Fibroblast of the aortic adventitia (primary cell): ENCODE measurements at regions not wholly inside any gene's neighbourhood (a gene's known extent, or its start where the extent isn't known, plus 50 kb on each side); places are given as distances from the start of the nearest gene placed in this dataset.

Source experiments
- DNase-seq: peaks from one replicate; pipeline ENCODE4 v3.0.0-alpha.2; 2010; ENCODE audit warnings: low read depth
- H3K4me3 ChIP-seq: 2 replicates; pipeline ENCODE4 v1.5.1; 2011; ENCODE audit warnings: low read depth, mild to moderate bottlenecking, control low read depth, low read length, moderate library complexity
- CTCF ChIP-seq: IDR thresholded peaks from 2 replicates; pipeline ENCODE4 v1.5.1; 2011; ENCODE audit warnings: mild to moderate bottlenecking, low read length, control low read depth, inconsistent platforms; ENCODE audit not compliant: insufficient read depth

GRCh38 chr3:146300768-146301167 lies 49.9 kb upstream of the PLSCR4 start:
- no peak for TF ChIP-seq CTCF
- DNase-seq = no peak
- H3K4me3 ChIP-seq = no peak overlapping the region
